GM10248 (cell line): ENCODE measurements at regions not wholly inside any gene's neighbourhood (a gene's known extent, or its start where the extent isn't known, plus 50 kb on each side); places are given as distances from the start of the nearest gene placed in this dataset.

Source experiments
- CTCF ChIA-PET: fragments of 300-600 bp; sonication (Branson Sonifier 250); formaldehyde crosslinking; extraction: SDS; loops from one replicate; lab custom pipeline; 2021; ENCODE audit warnings: antibody characterized with exemption; lab: Yijun Ruan, JAX
- POLR2A ChIA-PET: fragments of 350-650 bp; sonication (Branson Sonifier 250); formaldehyde crosslinking; extraction: SDS; loops from one replicate; lab custom pipeline; 2020; ENCODE audit warnings: antibody characterized with exemption; lab: Yijun Ruan, JAX
- DNase-seq: peaks from one replicate; pipeline ENCODE4 v3.0.0; 2012; ENCODE audit errors: extremely low spot score
- CTCF ChIP-seq: IDR thresholded peaks from 2 replicates; pipeline ENCODE4 v1.5.1; 2012; ENCODE audit warnings: mild to moderate bottlenecking, low read depth; ENCODE audit errors: extremely low read depth, missing control alignments, control extremely low read depth

GRCh38 chr18:66778048-66778447 is 174.2 kb upstream of the CDH19 start:
- no peak for DNase-seq
- CTCF ChIA-PET = no interaction called here
- TF ChIP-seq CTCF = no peak
- POLR2A ChIA-PET = no interaction called here

GRCh38 chr18:66769375-66769774 is 165.5 kb upstream of the CDH19 start:
- POLR2A ChIA-PET = no interaction called here
- TF ChIP-seq CTCF = no peak
- CTCF ChIA-PET = interaction anchor here (1.2 kb wide), 1 partner anchor 10 kb away, joined by 3 read pairs; no protein-coding TSS in a partner anchor

GRCh38 chr18:66764230-66764629 is 160.3 kb upstream of the CDH19 start:
- CTCF ChIA-PET = interaction anchor here (1.1 kb wide), 1 partner anchor 11 kb away, joined by 3 read pairs; no protein-coding TSS in a partner anchor
- no peak for TF ChIP-seq CTCF
- POLR2A ChIA-PET = no interaction called here
- no peak for DNase-seq

More at GRCh38 chr18:66769375-66769774, 165.5 kb upstream of the CDH19 start:
- no peak for DNase-seq

- ChIA-PET CTCF (interaction anchor here (1.2 kb wide), 1 partner anchor 20 kb away, joined by 4 read pairs; no protein-coding TSS in a partner anchor), POLR2A (no interaction called here)
- TF ChIP-seq CTCF = no peak
- no peak for DNase-seq
Observed at GRCh38 chr18:66761166-66761565, 157.3 kb upstream of the CDH19 start.

- ChIA-PET CTCF (no interaction called here), POLR2A (no interaction called here)
- no peak for DNase-seq
- no peak for TF ChIP-seq CTCF
Observed at GRCh38 chr18:66760559-66760958, 156.7 kb upstream of the CDH19 start.

GRCh38 chr18:66759050-66759828 is 155.3 kb upstream of the CDH19 start:
- ChIA-PET POLR2A (no interaction called here), CTCF (interaction anchor here (0.9 kb wide), 1 partner anchor 9 kb away, joined by 3 read pairs; no protein-coding TSS in a partner anchor)
- no peak for TF ChIP-seq CTCF
- no peak for DNase-seq

- no peak for DNase-seq
- TF ChIP-seq CTCF = no peak
- ChIA-PET CTCF (no interaction called here), POLR2A (no interaction called here)
Observed at GRCh38 chr18:66757946-66758345, 154.1 kb upstream of the CDH19 start.
